ENCODE measurements at regions not wholly inside any gene's neighbourhood (a gene's known extent, or its start where the extent isn't known, plus 50 kb on each side); places are given as distances from the start of the nearest gene placed in this dataset.
"Not testable (repeated sequence)": the region's sequence is repeated elsewhere in the genome, so short reads cannot be mapped to it uniquely, and the experiment has no call there.

GRCh38 chr7:57740126-57740525 lies 290.1 kb downstream of the ZNF716 start:
- H3K9me3 ChIP-seq; H3K36me3 ChIP-seq (ENCODE audit: insufficient read depth in 1 of 2, low read depth in 1 of 2); H3K27me3 ChIP-seq (ENCODE audit: insufficient read depth in 3 of 3, low read length in 2 of 3); intact Hi-C loops (cut with DNase I); DNase-seq; H3K27ac ChIP-seq; H3K4me3 ChIP-seq; ATAC-seq; H3K4me1 ChIP-seq: not testable (repeated sequence)
- 36 to 44% (median 42%) methylated on average over 3 of the region's 3 CpGs for WGBS, 3 donors

DNA sequence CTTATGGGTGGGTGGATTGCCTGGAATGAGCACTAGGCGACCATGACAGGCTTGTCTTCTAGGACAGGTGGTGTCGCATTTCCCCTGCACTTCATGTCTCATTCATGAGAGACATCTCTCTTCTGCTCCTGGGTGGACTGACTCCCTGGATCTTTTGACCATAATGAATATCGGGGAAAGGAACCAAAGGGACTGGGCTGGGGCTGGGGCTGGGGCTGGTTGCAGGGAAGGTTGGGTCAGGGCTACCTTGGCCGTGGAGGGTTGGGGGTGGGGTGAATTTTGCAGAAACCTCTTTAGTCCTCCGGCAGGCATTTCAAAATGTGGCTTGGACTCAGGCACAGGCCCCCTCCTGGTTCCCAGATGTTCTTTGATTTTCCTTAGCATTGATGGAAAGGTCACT lies 319.2 kb downstream of the ZNF716 start:
- no peaks in the 10 kb centered on the region for H3K4me1 ChIP-seq
- no peaks in the 10 kb centered on the region for H3K36me3 ChIP-seq (ENCODE audit: insufficient read depth in 1 of 2, low read depth in 1 of 2)
- no peak overlapping the region for H3K27ac ChIP-seq
- no peaks in the 10 kb centered on the region for H3K9me3 ChIP-seq
- TF ChIP-seq CTCF (IDR thresholded peaks at IDR 0.05), result no peak
- H3K27me3 ChIP-seq (ENCODE audit: insufficient read depth in 3 of 3, low read length in 2 of 3), result no peaks in the 10 kb centered on the region
- 67 to 78% (median 78%) methylated on average over 5 of the region's 5 CpGs for WGBS, 3 donors
- H3K4me3 ChIP-seq, result no peak overlapping the region
- ATAC-seq (no peak), DNase-seq (no peak)
- intact Hi-C loops (cut with DNase I), result no loop called here

DNA sequence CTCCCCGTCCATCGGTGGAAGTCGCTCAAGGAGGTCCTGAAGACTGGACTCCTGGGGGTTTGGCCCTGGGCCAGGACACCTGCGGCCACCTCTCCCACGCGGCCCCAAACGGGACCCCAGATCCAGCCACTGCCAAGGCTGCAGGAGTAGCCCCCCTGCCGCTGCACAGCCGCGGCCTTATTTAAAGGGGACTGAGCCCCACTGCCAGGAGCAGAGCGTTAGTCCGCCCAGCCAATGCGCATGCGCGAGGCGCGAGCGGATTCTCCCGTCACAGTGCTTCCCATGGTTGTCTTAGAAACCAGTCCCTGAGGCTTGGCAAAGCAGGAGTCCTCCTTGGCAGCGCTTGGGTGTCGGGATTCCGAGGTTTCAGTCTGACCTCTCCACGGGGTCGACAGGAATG lies 320.0 kb downstream of the ZNF716 start:
- intact Hi-C loops (cut with DNase I), result no loop called here
- WGBS, 3 donors, result 63 to 71% (median 64%) methylated on average over 24 of the region's 24 CpGs
- no peak for ATAC-seq
- no peak for DNase-seq
- TF ChIP-seq CTCF (IDR thresholded peaks at IDR 0.05), result no peak
- Histone ChIP-seq H3K27me3 (ENCODE audit: insufficient read depth in 3 of 3, low read length in 2 of 3) (no peaks in the 10 kb centered on the region), H3K36me3 (ENCODE audit: insufficient read depth in 1 of 2, low read depth in 1 of 2) (no peaks in the 10 kb centered on the region), H3K4me3 (no peak overlapping the region), H3K4me1 (no peaks in the 10 kb centered on the region), H3K9me3 (no peaks in the 10 kb centered on the region), H3K27ac (no peak overlapping the region)

DNA sequence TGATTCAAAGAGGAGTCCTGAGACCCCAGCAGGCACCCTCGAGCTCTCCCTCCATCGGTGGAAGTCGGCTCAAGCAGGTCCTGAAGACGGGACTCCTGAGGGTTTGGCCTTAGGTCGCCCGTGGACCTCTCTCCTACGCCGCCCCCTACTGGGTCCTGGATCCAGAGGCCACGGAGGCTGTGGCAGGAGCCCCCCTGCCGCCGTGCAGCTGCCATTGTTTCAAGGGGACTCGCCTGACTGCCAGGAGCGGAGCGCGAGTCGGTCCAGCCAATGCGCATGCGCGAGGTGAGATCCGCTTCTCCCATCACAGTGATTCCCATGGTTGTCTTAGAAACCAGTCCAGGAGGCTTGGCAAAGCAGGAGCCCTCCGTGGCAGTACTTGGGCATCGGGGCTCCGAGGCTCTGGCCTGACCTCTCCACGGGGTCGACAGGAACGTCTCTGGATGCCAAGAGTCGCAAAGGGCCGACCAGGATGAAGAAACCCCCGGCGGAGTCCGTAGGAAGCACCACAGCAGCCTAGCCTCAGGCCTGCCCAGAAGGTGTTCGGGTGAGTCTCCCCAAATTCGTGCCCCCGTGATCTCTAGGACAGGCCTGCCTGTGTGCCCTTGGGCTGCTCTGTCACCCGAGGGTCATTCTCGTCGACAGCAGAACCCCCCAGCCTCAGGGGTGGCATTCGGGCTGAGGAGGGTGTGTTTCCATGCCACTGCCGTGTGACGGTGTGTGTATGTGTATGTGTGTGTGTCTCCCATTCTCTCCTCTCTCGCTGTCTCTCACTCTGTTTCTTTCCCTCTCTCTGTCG lies 322.3 kb downstream of the ZNF716 start:
- no peaks in the 10 kb centered on the region for H3K4me1 ChIP-seq

DNA sequence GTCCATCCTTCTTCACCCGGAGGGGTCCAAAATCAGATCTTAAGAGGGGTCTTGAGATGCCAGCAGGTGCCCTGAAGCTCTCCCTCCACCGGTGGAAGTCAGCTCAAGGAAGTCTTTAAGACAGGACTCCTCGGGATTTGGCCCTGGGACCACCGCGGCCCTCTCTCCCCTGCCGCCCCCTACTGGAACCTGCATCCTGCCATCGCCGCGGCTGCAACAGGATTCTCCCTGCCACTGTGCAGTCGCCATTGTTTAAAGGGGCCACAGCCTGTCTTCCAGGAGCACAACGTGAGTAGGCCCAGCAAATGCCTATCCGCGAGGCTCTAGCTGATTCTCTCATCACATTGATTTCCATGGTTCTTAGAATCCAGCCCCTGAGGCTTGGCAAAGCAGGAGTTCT lies 324.3 kb downstream of the ZNF716 start:
- TF ChIP-seq CTCF (IDR thresholded peaks at IDR 0.05), result no peak
- 87 to 92% (median 89%) methylated on average over 13 of the region's 13 CpGs for WGBS, 3 donors

More for the DNA sequence above, 322.3 kb downstream of the ZNF716 start:
- TF ChIP-seq CTCF (IDR thresholded peaks at IDR 0.05), result no peak
- Histone ChIP-seq H3K27me3 (ENCODE audit: insufficient read depth in 3 of 3, low read length in 2 of 3) (no peaks in the 10 kb centered on the region), H3K27ac (no peak overlapping the region), H3K36me3 (ENCODE audit: insufficient read depth in 1 of 2, low read depth in 1 of 2) (no peaks in the 10 kb centered on the region), H3K9me3 (no peaks in the 10 kb centered on the region), H3K4me3 (no peak overlapping the region)
- DNase-seq (no peak), ATAC-seq (no peak)
- intact Hi-C loops (cut with DNase I), result no loop called here
- WGBS, 3 donors, result 82 to 86% (median 85%) methylated on average over 39 to 42 of the region's 42 CpGs

More for the DNA sequence above, 324.3 kb downstream of the ZNF716 start:
- no peaks in the 10 kb centered on the region for H3K4me1 ChIP-seq
- ATAC-seq, result no peak
- no peaks in the 10 kb centered on the region for H3K36me3 ChIP-seq (ENCODE audit: insufficient read depth in 1 of 2, low read depth in 1 of 2)
- intact Hi-C loops (cut with DNase I), result no loop called here
- H3K4me3 ChIP-seq, result no peak overlapping the region
- H3K9me3 ChIP-seq, result no peaks in the 10 kb centered on the region
- H3K27ac ChIP-seq, result no peak overlapping the region
- H3K27me3 ChIP-seq (ENCODE audit: insufficient read depth in 3 of 3, low read length in 2 of 3), result no peaks in the 10 kb centered on the region
- DNase-seq, result no peak

Data from psoas muscle (tissue), 7 donors.